ENCODE measurements at regions not wholly inside any gene's neighbourhood (a gene's known extent, or its start where the extent isn't known, plus 50 kb on each side); places are given as distances from the start of the nearest gene placed in this dataset.

- Histone ChIP-seq H3K27ac (ENCODE audit: low read depth, low read length) (no peak overlapping the region), H3K27me3 (ENCODE audit: insufficient read depth, low read length, poor library complexity, severe bottlenecking) (no peaks in the 10 kb centered on the region), H3K4me3 (ENCODE audit: low read length) (no peak overlapping the region), H3K9me3 (ENCODE audit: low read length) (no peaks in the 10 kb centered on the region), H3K36me3 (ENCODE audit: insufficient read depth, low read length) (no peaks in the 10 kb centered on the region), H3K4me1 (ENCODE audit: insufficient read depth, low read length) (no peaks in the 10 kb centered on the region)
- Mint-ChIP-seq H3K27me3 (no peaks in the 10 kb centered on the region), H3K36me3 (no peaks in the 10 kb centered on the region), H3K9me3 (no peaks in the 10 kb centered on the region), H3K27ac (no peak overlapping the region), H3K4me1 (no peaks in the 10 kb centered on the region), H3K4me3 (no peak overlapping the region)
- no peak for DNase-seq
- CTCF ChIA-PET, result interaction anchor here (1.2 to 6.7 kb wide), 3 partner anchors 9 to 44 kb away, joined by 3 to 34 read pairs (median 6); a partner anchor contains a TSS
- POLR2A ChIA-PET, result interaction anchor here (0.6 kb wide), 1 partner anchor 12 kb away, joined by 4 read pairs; a partner anchor contains a TSS
Observed at GRCh38 chr6:26260725-26261490, 104.1 kb upstream of the BTN3A2 start.

GRCh38 chr6:26264547-26264946, 100.5 kb upstream of the BTN3A2 start:
- no peak overlapping the region for H3K4me3 Mint-ChIP-seq
- Histone ChIP-seq H3K27ac (ENCODE audit: low read depth, low read length) (no peak overlapping the region), H3K36me3 (ENCODE audit: insufficient read depth, low read length) (no peaks in the 10 kb centered on the region), H3K4me3 (ENCODE audit: low read length) (no peak overlapping the region), H3K4me1 (ENCODE audit: insufficient read depth, low read length) (no peaks in the 10 kb centered on the region), H3K27me3 (ENCODE audit: insufficient read depth, low read length, poor library complexity, severe bottlenecking) (no peaks in the 10 kb centered on the region), H3K9me3 (ENCODE audit: low read length) (no peaks in the 10 kb centered on the region)
- CTCF ChIA-PET, result interaction anchor here (1.5 kb wide), 1 partner anchor 15 kb away, joined by 4 read pairs; no protein-coding TSS in a partner anchor
- no peak for DNase-seq
- POLR2A ChIA-PET, result interaction anchor here (0.6 to 0.8 kb wide), 2 partner anchors 9 to 106 kb away, joined by 3 read pairs; no protein-coding TSS in a partner anchor
- H3K9me3 Mint-ChIP-seq, result no peaks in the 10 kb centered on the region
- no peaks in the 10 kb centered on the region for H3K36me3 Mint-ChIP-seq
- H3K4me1 Mint-ChIP-seq, result peaks cover 0 to 4% (median 0%) of the 10 kb centered on the region in 3 donors
- peaks cover 0 to 5% of the 10 kb centered on the region in 2 donors for H3K27me3 Mint-ChIP-seq
- no peak overlapping the region for H3K27ac Mint-ChIP-seq

- Histone ChIP-seq H3K9me3 (ENCODE audit: low read length) (no peaks in the 10 kb centered on the region), H3K36me3 (ENCODE audit: insufficient read depth, low read length) (no peaks in the 10 kb centered on the region), H3K27ac (ENCODE audit: low read depth, low read length) (no peak overlapping the region), H3K4me3 (ENCODE audit: low read length) (no peak overlapping the region), H3K4me1 (ENCODE audit: insufficient read depth, low read length) (peaks cover 13% of the 10 kb centered on the region), H3K27me3 (ENCODE audit: insufficient read depth, low read length, poor library complexity, severe bottlenecking) (no peaks in the 10 kb centered on the region)
- DNase-seq, result no peak
- ChIA-PET CTCF (interaction anchor here (1.1 to 1.7 kb wide), 3 partner anchors 16 to 19 kb away, joined by 3 to 5 read pairs (median 4); a partner anchor contains a TSS), POLR2A (interaction anchor here (0.7 to 1.0 kb wide), 3 partner anchors 9 to 1490 kb away, joined by 3 to 6 read pairs (median 4); a partner anchor contains a TSS)
- H3K4me3 Mint-ChIP-seq, result peak overlapping the region in 1 of 7 donors; percentile 43
- H3K36me3 Mint-ChIP-seq, result peaks cover 0 to 3% (median 0%) of the 10 kb centered on the region in 3 donors
- H3K4me1 Mint-ChIP-seq, result peaks cover 18 to 26% (median 22%) of the 10 kb centered on the region in 3 donors
- peaks cover 0 to 7% of the 10 kb centered on the region in 2 donors for H3K27me3 Mint-ChIP-seq
- no peaks in the 10 kb centered on the region for H3K9me3 Mint-ChIP-seq
- H3K27ac Mint-ChIP-seq, result no peak overlapping the region
Observed at GRCh38 chr6:26267083-26267589, 97.9 kb upstream of the BTN3A2 start.

- H3K36me3 ChIP-seq (ENCODE audit: insufficient read depth, low read length), result no peaks in the 10 kb centered on the region
- peaks cover 13% of the 10 kb centered on the region for H3K4me1 ChIP-seq (ENCODE audit: insufficient read depth, low read length)
- Mint-ChIP-seq H3K4me3 (peak overlapping the region in 1 of 7 donors; percentile 18), H3K4me1 (peaks cover 19 to 29% (median 22%) of the 10 kb centered on the region in 3 donors), H3K36me3 (peaks cover 0 to 6% (median 0%) of the 10 kb centered on the region in 3 donors), H3K27ac (peak overlapping the region in 1 of 8 donors; percentile 36), H3K9me3 (no peaks in the 10 kb centered on the region), H3K27me3 (peaks cover 0 to 10% of the 10 kb centered on the region in 2 donors)
- H3K27ac ChIP-seq (ENCODE audit: low read depth, low read length), result no peak overlapping the region
- POLR2A ChIA-PET, result interaction anchor here (0.6 to 6.0 kb wide), 3 partner anchors 25 to 146 kb away, joined by 3 to 31 read pairs (median 5); a partner anchor contains a TSS
- H3K9me3 ChIP-seq (ENCODE audit: low read length), result no peaks in the 10 kb centered on the region
- DNase-seq, result no peak
- no peak overlapping the region for H3K4me3 ChIP-seq (ENCODE audit: low read length)
- CTCF ChIA-PET, result no interaction called here
- no peaks in the 10 kb centered on the region for H3K27me3 ChIP-seq (ENCODE audit: insufficient read depth, low read length, poor library complexity, severe bottlenecking)
Observed at GRCh38 chr6:26268659-26269402, 96.2 kb upstream of the BTN3A2 start.

GRCh38 chr6:26269531-26270485, 95.2 kb upstream of the BTN3A2 start:
- ChIA-PET POLR2A (interaction anchor here (0.6 to 6.5 kb wide), 16 partner anchors 15 to 1568 kb away, joined by 3 to 200 read pairs (median 8); a partner anchor contains a TSS), CTCF (interaction anchor here (0.9 to 6.2 kb wide), 10 partner anchors 9 to 326 kb away, joined by 3 to 76 read pairs (median 8); a partner anchor contains a TSS)
- peak overlapping the region in 2 of 7 donors; percentile 16 to 19 for H3K4me3 Mint-ChIP-seq
- no peaks in the 10 kb centered on the region for H3K9me3 ChIP-seq (ENCODE audit: low read length)
- H3K36me3 ChIP-seq (ENCODE audit: insufficient read depth, low read length), result no peaks in the 10 kb centered on the region
- no peak overlapping the region for H3K27ac ChIP-seq (ENCODE audit: low read depth, low read length)
- no peaks in the 10 kb centered on the region for H3K9me3 Mint-ChIP-seq
- peaks cover 0 to 6% (median 0%) of the 10 kb centered on the region in 3 donors for H3K36me3 Mint-ChIP-seq
- no peak for DNase-seq
- H3K4me1 Mint-ChIP-seq, result peaks cover 19 to 29% (median 22%) of the 10 kb centered on the region in 3 donors
- H3K27me3 ChIP-seq (ENCODE audit: insufficient read depth, low read length, poor library complexity, severe bottlenecking), result no peaks in the 10 kb centered on the region
- H3K4me3 ChIP-seq (ENCODE audit: low read length), result no peak overlapping the region
- peak overlapping the region in 2 of 8 donors; percentile 49 to 68 for H3K27ac Mint-ChIP-seq
- H3K4me1 ChIP-seq (ENCODE audit: insufficient read depth, low read length), result peaks cover 20% of the 10 kb centered on the region
- H3K27me3 Mint-ChIP-seq, result peaks cover 0 to 10% of the 10 kb centered on the region in 2 donors

- peak overlapping the region; percentile 70 for H3K4me3 ChIP-seq (ENCODE audit: low read length)
- no peak overlapping the region for H3K4me3 Mint-ChIP-seq
- H3K27me3 ChIP-seq (ENCODE audit: insufficient read depth, low read length, poor library complexity, severe bottlenecking), result no peaks in the 10 kb centered on the region
- DNase-seq, result no peak
- no peaks in the 10 kb centered on the region for H3K9me3 ChIP-seq (ENCODE audit: low read length)
- no peaks in the 10 kb centered on the region for H3K9me3 Mint-ChIP-seq
- peaks cover 23% of the 10 kb centered on the region for H3K4me1 ChIP-seq (ENCODE audit: insufficient read depth, low read length)
- no peak overlapping the region for H3K27ac ChIP-seq (ENCODE audit: low read depth, low read length)
- H3K27ac Mint-ChIP-seq, result peak overlapping the region in 4 of 8 donors; percentile 16 to 81 (median 58)
- H3K36me3 ChIP-seq (ENCODE audit: insufficient read depth, low read length), result no peaks in the 10 kb centered on the region
- H3K36me3 Mint-ChIP-seq, result peaks cover 0 to 6% (median 0%) of the 10 kb centered on the region in 3 donors
- CTCF ChIA-PET, result interaction anchor here (0.6 to 6.2 kb wide), 13 partner anchors 10 to 325 kb away, joined by 3 to 76 read pairs (median 4); a partner anchor contains a TSS
- POLR2A ChIA-PET, result interaction anchor here (0.6 to 6.5 kb wide), 19 partner anchors 10 to 1568 kb away, joined by 3 to 200 read pairs (median 6); a partner anchor contains a TSS
- H3K4me1 Mint-ChIP-seq, result peaks cover 19 to 29% (median 22%) of the 10 kb centered on the region in 3 donors
- H3K27me3 Mint-ChIP-seq, result peaks cover 0 to 10% of the 10 kb centered on the region in 2 donors
Observed at GRCh38 chr6:26270486-26270861, 94.5 kb upstream of the BTN3A2 start.

Data from CD8-positive, alpha-beta memory T cell (primary cell).